Right lobe of liver (tissue), 4 donors: ENCODE measurements at regions not wholly inside any gene's neighbourhood (a gene's known extent, or its start where the extent isn't known, plus 50 kb on each side); places are given as distances from the start of the nearest gene placed in this dataset.

Source experiments
- CTCF ChIP-seq, 4 donors: fragments of 200-600 bp in 3 of 4; fragments of 450-650 bp in 1 of 4; IDR thresholded peaks; one replicate each; pipeline versions ENCODE4 v1.5.1 to v1.8.0; 2016 to 2022; ENCODE audit warnings: antibody characterized with exemption in 4 of 4, mild to moderate bottlenecking in 2 of 4
- POLR2A ChIP-seq: fragments of 450-650 bp; IDR thresholded peaks from one replicate; pipeline ENCODE4 v1.6.1; 2017; ENCODE audit warnings: antibody characterized with exemption, mild to moderate bottlenecking
- donor health status: DM: no; HTN: no; CAD: no.
- donor health status: DM: no; HTN: no; CAD: no.
- donor health status: DM: no; HTN: yes; CAD: no.

GRCh38 chr5:72040513-72040912, 66.8 kb upstream of the MAP1B start:
- TF ChIP-seq CTCF (IDR thresholded peaks at IDR 0.05): no peak
- no peak for TF ChIP-seq POLR2A
